SU-DHL-6 (cell line): ENCODE measurements at regions not wholly inside any gene's neighbourhood (a gene's known extent, or its start where the extent isn't known, plus 50 kb on each side); places are given as distances from the start of the nearest gene placed in this dataset.

Experiments
- H2AFZ ChIP-seq: fragments of 200-600 bp; sonication (generic); 2 replicates; pipeline ENCODE4 v1.6.1; 2014; ENCODE audit warnings: low read depth, mild to moderate bottlenecking, moderate library complexity, mixed read lengths, antibody characterized with exemption, low read length; ENCODE audit not compliant: severe bottlenecking
- H3F3A ChIP-seq: fragments of 200-600 bp; shearing (Covaris generic); 2 replicates; pipeline ENCODE4 v1.6.0; 2016; ENCODE audit warnings: antibody characterized with exemption, mild to moderate bottlenecking; ENCODE audit not compliant: insufficient read depth
- H3K27ac ChIP-seq: fragments of 200-600 bp; sonication (generic); 2 replicates; pipeline ENCODE4 v1.5.1; 2016; ENCODE audit warnings: low read depth, mild to moderate bottlenecking, low read length, moderate library complexity, mixed read lengths
- H3K27me3 ChIP-seq: fragments of 200-600 bp; sonication (generic), shearing (Covaris generic); 2 replicates; pipeline ENCODE4 v1.6.0; 2014; ENCODE audit warnings: mild to moderate bottlenecking, low read length
- H3K36me3 ChIP-seq: fragments of 200-600 bp; sonication (generic); 2 replicates; pipeline ENCODE4 v1.6.1; 2014; ENCODE audit warnings: mild to moderate bottlenecking, low read length, mixed read lengths
- H3K4me2 ChIP-seq: fragments of 300-600, 200-600 bp; shearing (Covaris generic), sonication (generic); 2 replicates; pipeline ENCODE4 v1.6.0; 2014; ENCODE audit warnings: low read length, low read depth, mild to moderate bottlenecking; ENCODE audit not compliant: poor library complexity, severe bottlenecking
- H3K4me3 ChIP-seq: fragments of 200-600 bp; sonication (generic); 2 replicates; pipeline ENCODE4 v1.5.1; 2014; ENCODE audit warnings: antibody characterized with exemption, low read length, mild to moderate bottlenecking, mixed read lengths; ENCODE audit not compliant: insufficient read depth, poor library complexity, severe bottlenecking
- H3K79me2 ChIP-seq: fragments of 200-600 bp; sonication (generic); 2 replicates; pipeline ENCODE4 v1.6.1; 2014; ENCODE audit warnings: mild to moderate bottlenecking, low read length, moderate library complexity; ENCODE audit not compliant: insufficient read depth
- H3K9ac ChIP-seq: fragments of 200-600 bp; sonication (generic); 2 replicates; pipeline ENCODE4 v1.7.0; 2014; ENCODE audit warnings: mild to moderate bottlenecking, low read length
- H3K9me2 ChIP-seq: fragments of 200-600 bp; sonication (generic); replicated peaks from 2 replicates; pipeline ENCODE4 v1.6.1; 2014; ENCODE audit warnings: low read length; ENCODE audit not compliant: insufficient read depth
- H3K9me3 ChIP-seq: fragments of 200-600 bp; sonication (generic); 2 replicates; pipeline ENCODE4 v1.6.1; 2014; ENCODE audit warnings: low read length, mixed read lengths; ENCODE audit not compliant: insufficient read depth
- H4K20me1 ChIP-seq: fragments of 200-600 bp; sonication (generic); 2 replicates; pipeline ENCODE4 v1.6.1; 2014; ENCODE audit warnings: low read depth, mild to moderate bottlenecking, antibody characterized with exemption, low read length, moderate library complexity, mixed read lengths
- EZH2phosphoT487 ChIP-seq: fragments of 200-600 bp; sonication (generic), shearing (Covaris generic); conservative IDR thresholded peaks from 2 replicates; pipeline ENCODE4 v1.6.1; 2018; ENCODE audit warnings: mild to moderate bottlenecking, antibody characterized with exemption, low read length, moderate library complexity, mixed read lengths
- TF ChIP-seq, protein P1 (sequence below): fragments of 200-600 bp; sonication (generic); IDR thresholded peaks from one replicate; pipeline ENCODE4 v1.5.1; 2017; ENCODE audit warnings: antibody characterized with exemption, mild to moderate bottlenecking, low read length, moderate library complexity; ENCODE audit not compliant: insufficient read depth, poor library complexity, severe bottlenecking

DNA sequence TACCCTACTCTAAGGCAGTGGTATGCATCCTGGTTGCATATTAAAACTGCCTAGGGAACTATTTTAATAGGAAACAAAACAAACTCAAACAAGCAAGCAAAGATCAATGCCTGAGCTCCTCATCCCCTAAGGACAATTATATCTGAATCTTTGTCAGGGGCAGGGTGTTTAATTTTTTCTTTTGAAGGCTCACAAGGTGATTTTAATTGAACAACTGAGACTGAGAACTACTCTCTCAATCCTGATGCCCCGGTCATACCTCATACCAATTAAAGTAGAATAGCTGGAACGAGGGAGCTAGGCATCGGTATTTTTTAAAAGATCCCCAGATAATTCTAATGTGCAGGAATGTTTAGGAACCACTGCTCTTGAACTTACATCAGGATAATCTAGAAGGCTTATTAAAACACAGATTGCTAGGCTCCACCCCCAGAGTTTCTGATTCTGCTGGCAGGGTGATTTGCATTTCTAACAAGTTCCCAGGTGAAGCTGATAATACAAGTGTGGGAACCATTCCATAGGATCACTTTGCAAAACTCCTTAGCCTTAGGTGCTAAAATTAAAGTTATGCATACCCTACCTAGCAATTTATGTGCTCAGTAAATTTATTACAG lies 416.5 kb downstream of the GUCY1A2 start:
- H3K9me3 ChIP-seq: no peaks in the 10 kb centered on the region
- H3K27me3 ChIP-seq: no peaks in the 10 kb centered on the region
- no peaks in the 10 kb centered on the region for H3K79me2 ChIP-seq

DNA sequence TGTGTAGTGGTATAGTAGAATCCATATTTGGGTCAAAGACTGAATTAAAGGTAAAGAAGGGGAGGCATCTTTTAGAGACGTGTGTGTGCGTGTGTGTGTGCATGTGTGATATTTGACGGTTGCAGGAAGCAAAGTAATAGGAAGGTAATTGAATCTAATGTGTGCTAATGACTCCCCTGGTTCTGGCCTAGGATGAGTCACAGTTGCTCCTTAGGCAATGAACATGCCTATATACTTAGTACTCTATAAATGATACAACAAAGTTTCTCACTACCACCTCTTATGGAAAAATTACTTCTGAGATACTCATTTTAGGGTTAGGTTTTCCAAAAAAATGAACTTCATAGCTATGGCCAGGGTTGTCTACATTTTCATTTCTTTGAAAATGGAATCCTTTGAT lies 409.6 kb downstream of the GUCY1A2 start:
- Histone ChIP-seq H2AFZ (no peak overlapping the region), H3K4me2 (no peak overlapping the region), H3K27me3 (no peaks in the 10 kb centered on the region), H3K4me3 (no peak overlapping the region), H3K9me2 (no peaks in the 10 kb centered on the region), H3K36me3 (no peaks in the 10 kb centered on the region), H3K9ac (no peak overlapping the region), H3F3A (no peaks in the 10 kb centered on the region), H3K79me2 (no peaks in the 10 kb centered on the region), H4K20me1 (no peaks in the 10 kb centered on the region), H3K27ac (no peak overlapping the region), H3K9me3 (no peaks in the 10 kb centered on the region)
- no peak for TF ChIP-seq EZH2phosphoT487
- TF ChIP-seq, protein P1, sequence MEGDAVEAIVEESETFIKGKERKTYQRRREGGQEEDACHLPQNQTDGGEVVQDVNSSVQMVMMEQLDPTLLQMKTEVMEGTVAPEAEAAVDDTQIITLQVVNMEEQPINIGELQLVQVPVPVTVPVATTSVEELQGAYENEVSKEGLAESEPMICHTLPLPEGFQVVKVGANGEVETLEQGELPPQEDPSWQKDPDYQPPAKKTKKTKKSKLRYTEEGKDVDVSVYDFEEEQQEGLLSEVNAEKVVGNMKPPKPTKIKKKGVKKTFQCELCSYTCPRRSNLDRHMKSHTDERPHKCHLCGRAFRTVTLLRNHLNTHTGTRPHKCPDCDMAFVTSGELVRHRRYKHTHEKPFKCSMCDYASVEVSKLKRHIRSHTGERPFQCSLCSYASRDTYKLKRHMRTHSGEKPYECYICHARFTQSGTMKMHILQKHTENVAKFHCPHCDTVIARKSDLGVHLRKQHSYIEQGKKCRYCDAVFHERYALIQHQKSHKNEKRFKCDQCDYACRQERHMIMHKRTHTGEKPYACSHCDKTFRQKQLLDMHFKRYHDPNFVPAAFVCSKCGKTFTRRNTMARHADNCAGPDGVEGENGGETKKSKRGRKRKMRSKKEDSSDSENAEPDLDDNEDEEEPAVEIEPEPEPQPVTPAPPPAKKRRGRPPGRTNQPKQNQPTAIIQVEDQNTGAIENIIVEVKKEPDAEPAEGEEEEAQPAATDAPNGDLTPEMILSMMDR: no peak

More for the DNA sequence above, 416.5 kb downstream of the GUCY1A2 start:
- Histone ChIP-seq H2AFZ (no peak overlapping the region), H4K20me1 (no peaks in the 10 kb centered on the region), H3K9ac (no peak overlapping the region), H3K4me2 (no peak overlapping the region), H3K9me2 (no peaks in the 10 kb centered on the region), H3F3A (no peaks in the 10 kb centered on the region), H3K36me3 (no peaks in the 10 kb centered on the region), H3K4me3 (no peak overlapping the region), H3K27ac (no peak overlapping the region)
- TF ChIP-seq EZH2phosphoT487: no peak
- TF ChIP-seq, protein P1: no peak

DNA sequence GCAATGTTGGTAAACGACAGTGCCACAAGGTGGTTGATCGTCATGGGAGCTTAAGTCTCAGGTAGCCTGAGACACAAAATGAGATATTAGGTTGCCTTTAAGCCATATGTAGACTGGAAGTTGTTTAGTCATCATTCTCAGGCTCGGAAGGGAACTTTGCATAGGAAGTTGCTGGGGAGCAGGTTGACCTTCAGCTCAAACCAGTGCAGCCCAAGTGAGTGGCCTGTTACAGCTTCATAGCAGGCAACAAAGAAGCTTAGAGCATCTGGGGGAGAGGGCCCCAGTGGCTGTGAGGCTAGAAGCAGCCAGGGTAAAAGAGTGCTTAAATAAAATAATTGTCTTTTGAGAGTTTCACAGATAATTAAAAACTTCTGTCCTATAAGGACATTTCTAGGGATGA lies 404.0 kb downstream of the GUCY1A2 start:
- Histone ChIP-seq H3K4me3 (no peak overlapping the region), H3K4me2 (no peak overlapping the region), H3K9me3 (no peaks in the 10 kb centered on the region), H3K27me3 (no peaks in the 10 kb centered on the region), H3K9me2 (no peaks in the 10 kb centered on the region), H3F3A (no peaks in the 10 kb centered on the region), H3K36me3 (no peaks in the 10 kb centered on the region), H3K79me2 (no peaks in the 10 kb centered on the region), H3K27ac (no peak overlapping the region), H3K9ac (no peak overlapping the region), H2AFZ (no peak overlapping the region), H4K20me1 (no peaks in the 10 kb centered on the region)
- TF ChIP-seq EZH2phosphoT487: no peak
- TF ChIP-seq, protein P1: no peak
